HepG2 (cell line): ENCODE measurements at regions not wholly inside any gene's neighbourhood (a gene's known extent, or its start where the extent isn't known, plus 50 kb on each side); places are given as distances from the start of the nearest gene placed in this dataset.

ENCODE experiments used
- ATAC-seq: fragments of 200-7000 bp; cut with Tn5 transposase; 3 replicates; pipeline ENCODE4 v1.9.1; 2020; ENCODE audit warnings: mild to moderate bottlenecking, moderate library complexity
- BruUV-seq: library from RNA; stranded (reverse); fragments of 400-500 nt; replicated peaks from 2 replicates; lab custom pipeline; 2021; lab: Mats Ljungman, UMichigan
- CTCF ChIA-PET: fragments of 300-600 bp; formaldehyde crosslinking; extraction: SDS; loops from one replicate; lab custom pipeline; 2021; ENCODE audit warnings: low total read pairs, inconsistent platforms, low intra/inter-chr PET ratio; lab: Yijun Ruan, JAX
- POLR2A ChIA-PET: fragments of 350-600 bp; sonication (Branson Sonifier 250); formaldehyde crosslinking; loops from one replicate; lab custom pipeline; 2020; ENCODE audit warnings: antibody characterized with exemption, inconsistent platforms; lab: Yijun Ruan, JAX
- DNase-seq: peaks from one replicate; pipeline ENCODE4 v3.0.0-alpha.2; 2015; ENCODE audit warnings: low spot score
- FAIRE-seq: peaks from 3 replicates; lab custom pipeline; 2011; peaks lifted over from hg19 to GRCh38; lab: Jason Lieb, UNC
- H2AFZ ChIP-seq: one replicate; pipeline ENCODE4 v1.6.1; 2011; ENCODE audit warnings: low read length, inconsistent platforms
- H3K27ac ChIP-seq: fragments of 300-600 bp; 3 replicates; pipeline ENCODE4 v1.8.0; 2011; ENCODE audit warnings: mixed run types, mild to moderate bottlenecking, mixed read lengths, low read length, inconsistent platforms; ENCODE audit not compliant: insufficient read depth; ENCODE audit errors: extremely low read length
- H3K27me3 ChIP-seq, 2 experiments: fragments of 200-600 bp in 1 of 2; 2 replicates in 1 of 2; 3 replicates in 1 of 2; pipeline versions ENCODE4 v1.6.0 to v1.8.0; 2011; ENCODE audit warnings: low read length in 2 of 2, mild to moderate bottlenecking in 2 of 2, moderate library complexity in 2 of 2, inconsistent platforms in 1 of 2; ENCODE audit not compliant: insufficient read depth in 2 of 2, control insufficient read depth in 1 of 2
- H3K36me3 ChIP-seq, 2 experiments: fragments of 200-600 bp in 1 of 2; replicated peaks in 1 of 2; 2 replicates in 1 of 2; 3 replicates in 1 of 2; pipeline versions ENCODE4 v1.5.1 to v1.8.0; 2011; ENCODE audit warnings: low read length in 2 of 2, inconsistent platforms in 1 of 2; ENCODE audit not compliant: insufficient read depth in 2 of 2, control insufficient read depth in 1 of 2
- H3K4me1 ChIP-seq: 2 replicates; pipeline ENCODE4 v1.5.1; 2012; ENCODE audit warnings: low read length, inconsistent platforms; ENCODE audit not compliant: insufficient read depth
- H3K4me2 ChIP-seq: 2 replicates; pipeline ENCODE4 v1.6.0; 2011; ENCODE audit warnings: low read depth, low read length, inconsistent platforms
- H3K4me3 ChIP-seq, 3 experiments: fragments of 200-600 bp in 1 of 3; sonication (generic), shearing (Covaris generic) in 1 of 3; replicated peaks in 1 of 3; 2 replicates each; pipeline ENCODE4 v1.5.1; 2011 to 2016; ENCODE audit warnings: low read length in 3 of 3, inconsistent platforms in 2 of 3, low read depth in 2 of 3, mild to moderate bottlenecking in 2 of 3, control low read depth in 1 of 3, mixed read lengths in 1 of 3; ENCODE audit not compliant: insufficient read depth in 1 of 3
- H3K79me2 ChIP-seq: one replicate; pipeline ENCODE4 v1.6.1; 2011; ENCODE audit warnings: low read length, inconsistent platforms; ENCODE audit not compliant: insufficient read depth
- H3K9ac ChIP-seq: 2 replicates; pipeline ENCODE4 v1.6.0; 2011; ENCODE audit warnings: mild to moderate bottlenecking, low read depth, low read length, inconsistent platforms; ENCODE audit not compliant: insufficient read depth
- H3K9me3 ChIP-seq: 2 replicates; pipeline ENCODE4 v1.5.1; 2012; ENCODE audit warnings: mild to moderate bottlenecking, low read length
- H4K20me1 ChIP-seq: 2 replicates; pipeline ENCODE4 v1.6.0; 2011; ENCODE audit warnings: inconsistent platforms, mild to moderate bottlenecking, low read length, moderate library complexity; ENCODE audit not compliant: insufficient read depth
- AHR ChIP-seq: IDR thresholded peaks from 2 replicates; pipeline ENCODE4 v1.6.1; 2018; ENCODE audit warnings: missing genetic modification reagents, missing compliant biosample characterization
- CBX5 ChIP-seq: sonication (generic); formaldehyde crosslinking; IDR thresholded peaks from 2 replicates; pipeline ENCODE4 v1.4.0; 2020; ENCODE audit warnings: missing genetic modification reagents, borderline replicate concordance
- DR1 ChIP-seq: sonication (generic); formaldehyde crosslinking; IDR thresholded peaks from 2 replicates; pipeline ENCODE4 v1.8.0; 2021; ENCODE audit warnings: mild to moderate bottlenecking, missing genetic modification reagents, inconsistent platforms
- HNRNPL ChIP-seq: fragments of 200-400 bp; formaldehyde crosslinking; IDR thresholded peaks from 2 replicates; pipeline ENCODE4 v1.6.1; 2017; ENCODE audit warnings: mild to moderate bottlenecking, low read depth, low read length
- IRF9 ChIP-seq: sonication (generic); formaldehyde crosslinking; IDR thresholded peaks from 2 replicates; pipeline ENCODE4 v1.8.0; 2022; ENCODE audit warnings: missing genetic modification reagents, mild to moderate bottlenecking, borderline replicate concordance
- JDP2 ChIP-seq: sonication (generic); formaldehyde crosslinking; IDR thresholded peaks from 2 replicates; pipeline ENCODE4 v1.8.1; 2022; ENCODE audit warnings: missing genetic modification reagents, borderline replicate concordance
- NFIC ChIP-seq: IDR thresholded peaks from 2 replicates; pipeline ENCODE4 v1.6.1; 2012; ENCODE audit warnings: mild to moderate bottlenecking, low read length, inconsistent platforms
- TAF15 ChIP-seq: fragments of 200-400 bp; formaldehyde crosslinking; IDR thresholded peaks from one replicate; pipeline ENCODE4 v1.6.1; 2018; ENCODE audit warnings: mild to moderate bottlenecking, low read depth, low read length; ENCODE audit not compliant: poor library complexity, severe bottlenecking
- ZKSCAN5 ChIP-seq: sonication (generic); formaldehyde crosslinking; IDR thresholded peaks from 2 replicates; pipeline ENCODE4 v1.5.1; 2020; ENCODE audit warnings: mild to moderate bottlenecking, missing genetic modification reagents
- ZNF317 ChIP-seq: sonication (generic); formaldehyde crosslinking; IDR thresholded peaks from 2 replicates; pipeline ENCODE4 v1.5.0; 2020; ENCODE audit warnings: mild to moderate bottlenecking, missing genetic modification reagents
- ZNF460 ChIP-seq: sonication (generic); formaldehyde crosslinking; IDR thresholded peaks from 2 replicates; pipeline ENCODE4 v1.5.1; 2020; ENCODE audit warnings: missing genetic modification reagents, mild to moderate bottlenecking, borderline replicate concordance
- WGBS: methylation state at CpG from one replicate; pipeline ENCODE4 v1.1.6; 2017; ENCODE audit warnings: low lambda C conversion rate; 5-methylcytosine and 5-hydroxymethylcytosine counted together
- in situ Hi-C: cut with HindIII; loops from 2 replicates; pipeline ENCODE4 v1.10.0; 2017; ENCODE audit warnings: low pct_unique_long_range_greater_than_20kb; ENCODE audit not compliant: extremely low pct_ligation_motif_present
- intact Hi-C: fragments of 100-400 bp; cut with micrococcal nuclease; formaldehyde crosslinking; loops from one replicate; pipeline ENCODE4 v1.10.0; 2022; ENCODE audit not compliant: unreplicated experiment

DNA sequence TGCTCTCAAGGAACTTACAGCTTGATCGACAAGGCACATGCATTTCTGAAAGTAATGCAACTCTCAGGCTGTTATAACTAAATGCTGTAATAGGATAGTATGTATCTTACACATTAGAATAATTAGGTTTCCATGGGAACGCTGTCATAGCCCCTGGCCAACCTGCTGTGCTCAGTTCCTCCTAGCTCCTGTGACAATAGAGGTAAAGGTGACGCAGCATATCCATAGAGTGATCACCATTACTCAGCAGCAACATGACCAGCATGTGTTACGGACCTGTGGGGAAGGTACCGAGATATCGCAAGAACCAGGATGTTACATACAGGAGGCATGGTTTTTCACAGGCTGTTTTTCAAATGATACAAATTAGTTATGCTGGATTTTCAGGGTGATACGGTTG lies 150.7 kb downstream of the CAND1 start:
- no peaks in the 10 kb centered on the region for H4K20me1 ChIP-seq
- DNase-seq, result no peak
- FAIRE-seq, result no peak
- TF ChIP-seq ZNF460 (CRISPR knock-in tag) (no peak), AHR (no peak), IRF9 (no peak), JDP2 (no peak), CBX5 (CRISPR knock-in tag) (no peak), HNRNPL (no peak), DR1 (CRISPR knock-in tag) (no peak), NFIC (no peak), ZKSCAN5 (CRISPR knock-in tag) (no peak), ZNF317 (no peak), TAF15 (no peak)
- TF ChIP-seq, all 625 proteins: peak for 0
- Histone ChIP-seq H3K4me1 (no peaks in the 10 kb centered on the region), H2AFZ (no peak overlapping the region), H3K9ac (no peak overlapping the region), H3K27me3 (no peaks in the 10 kb centered on the region), H3K79me2 (no peaks in the 10 kb centered on the region), H3K27ac (no peak overlapping the region), H3K4me3 (no peak overlapping the region), H3K9me3 (no peaks in the 10 kb centered on the region), H3K36me3 (no peaks in the 10 kb centered on the region), H3K4me2 (no peak overlapping the region)
- intact Hi-C loops, result no loop called here
- in situ Hi-C loops, result no loop called here
- ChIA-PET CTCF (no interaction called here), POLR2A (no interaction called here)
- no TSS peak for BruUV-seq
- ATAC-seq, result no peak
- WGBS, result 27% methylated on average over 6 of the region's 7 CpGs
